ENCODE measurements at regions not wholly inside any gene's neighbourhood (a gene's known extent, or its start where the extent isn't known, plus 50 kb on each side); places are given as distances from the start of the nearest gene placed in this dataset.

DNA sequence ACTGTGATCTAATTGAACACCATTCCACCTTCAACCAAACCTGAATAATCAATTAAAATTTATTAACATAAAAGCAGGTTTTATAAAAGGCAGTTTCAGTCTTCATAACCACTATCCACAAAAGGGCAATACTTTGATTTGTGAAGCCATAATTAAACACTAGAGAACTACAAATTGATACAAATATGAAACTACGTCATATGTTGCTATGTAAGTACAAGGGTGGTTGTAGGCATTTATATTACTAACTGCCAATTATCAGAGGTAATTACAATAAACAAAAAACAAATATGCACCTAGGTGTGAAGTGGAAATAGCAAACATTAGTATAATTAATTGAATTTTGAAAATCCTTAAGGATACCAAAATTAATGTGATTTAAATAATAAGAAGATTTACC, 368.5 kb upstream of the PCDH15 start:
- Histone ChIP-seq H3K79me2 (ENCODE audit: control insufficient read depth in 1 of 2, insufficient read depth in 2 of 2, low read length in 2 of 2) (no peaks in the 10 kb centered on the region), H4K91ac (replicated peaks; ENCODE audit: insufficient read length, low read length) (no peak overlapping the region), H3K27ac (ENCODE audit: low read depth, low read length) (no peak overlapping the region), H2BK5ac (ENCODE audit: low read depth, low read length) (no peak overlapping the region), H2BK20ac (ENCODE audit: low read length) (no peak overlapping the region), H3K27me3 (replicated peaks in 1 of 4; ENCODE audit: control insufficient read depth in 3 of 4, extremely low read depth in 1 of 4, insufficient read depth in 3 of 4, low read length in 3 of 4) (no peaks in the 10 kb centered on the region), H3K4me2 (ENCODE audit: insufficient read depth in 1 of 2, low read depth in 2 of 2, low read length in 2 of 2) (no peak overlapping the region), H3K9ac (replicated peaks in 1 of 4; ENCODE audit: extremely low read depth in 1 of 4, low read depth in 3 of 4, low read length in 3 of 4) (no peak overlapping the region), H2BK120ac (replicated peaks; ENCODE audit: low read depth, low read length) (no peak overlapping the region), H2AFZ (ENCODE audit: low read length) (no peak overlapping the region), H3K4me3 (ENCODE audit: extremely low read depth in 1 of 4, insufficient read depth in 2 of 4, low read depth in 3 of 4, low read length in 4 of 4) (no peak overlapping the region), H4K20me1 (replicated peaks in 1 of 2; ENCODE audit: control insufficient read depth in 1 of 2, insufficient read depth in 2 of 2, low read length in 2 of 2) (no peaks in the 10 kb centered on the region), H4K5ac (ENCODE audit: insufficient read length, low read depth, low read length) (no peak overlapping the region), H3K56ac (replicated peaks; ENCODE audit: insufficient read length, low read depth, low read length) (no peak overlapping the region), H3K23me2 (ENCODE audit: low read depth, low read length) (no peaks in the 10 kb centered on the region), H3K18ac (ENCODE audit: extremely low read depth, low read length) (no peak overlapping the region), H3K36me3 (ENCODE audit: control insufficient read depth in 2 of 4, insufficient read depth in 4 of 4, low read length in 3 of 4) (no peaks in the 10 kb centered on the region), H3K79me1 (ENCODE audit: low read depth, low read length) (no peaks in the 10 kb centered on the region), H2BK12ac (ENCODE audit: low read depth, low read length) (no peak overlapping the region), H3K9me3 (ENCODE audit: insufficient read depth in 2 of 2, low read depth in 1 of 2, low read length in 1 of 2) (no peaks in the 10 kb centered on the region), H4K8ac (ENCODE audit: extremely low read depth, insufficient read depth, low read length) (no peak overlapping the region), H2BK15ac (ENCODE audit: low read length) (no peak overlapping the region), H3K4ac (replicated peaks; ENCODE audit: insufficient read length, low read depth, low read length) (no peak overlapping the region), H3K4me1 (replicated peaks in 1 of 4; ENCODE audit: control insufficient read depth in 3 of 4, insufficient read depth in 4 of 4, low read length in 3 of 4) (peaks cover 0 to 3% (median 0%) of the 10 kb centered on the region in 4 experiments; a peak in 1 of 7 replicates), H3K14ac (ENCODE audit: insufficient read length) (no peak overlapping the region), H2AK5ac (ENCODE audit: low read depth, low read length) (no peak overlapping the region), H3K23ac (ENCODE audit: insufficient read length) (no peak overlapping the region)
- no peak for DNase-seq (ENCODE audit: low read depth in 1 of 2, low spot score in 2 of 2)
- WGBS, 2 experiments (ENCODE audit: extremely low coverage in 1 of 2, insufficient coverage in 1 of 2, insufficient read length in 1 of 2, insufficient replicate concordance in 2 of 2, low coverage in 1 of 2, low lambda C conversion rate in 2 of 2, missing lambda C conversion rate in 1 of 2): 96% methylated on average over 1 of the region's 1 CpG; no CpG with 5 or more reads in 1 of the 2 experiments
- ChIA-PET POLR2A (ENCODE audit: partially characterized antibody) (no interaction called here), CTCF (ENCODE audit: partially characterized antibody) (no interaction called here)
- no peak for FAIRE-seq
- no peak for TF ChIP-seq SRF (IDR thresholded peaks at IDR 0.05; ENCODE audit: low read depth, low read length)
- TF ChIP-seq SP2 (IDR thresholded peaks at IDR 0.05; ENCODE audit: low read length): no peak
- no peak for TF ChIP-seq SIN3A (conservative IDR thresholded peaks at IDR 0.05 in 1 of 2, IDR thresholded peaks at IDR 0.05 in 1 of 2; ENCODE audit: low read depth in 1 of 2, low read length in 2 of 2)
- no peak for TF ChIP-seq ASH2L (IDR thresholded peaks at IDR 0.05; ENCODE audit: low read length)
- TF ChIP-seq POLR2A (IDR thresholded peaks at IDR 0.05; ENCODE audit: control extremely low read depth in 1 of 2, low read depth in 2 of 2, low read length in 2 of 2): no peak
- no peak for TF ChIP-seq POU5F1 (IDR thresholded peaks at IDR 0.05; ENCODE audit: low read depth, low read length)
- TF ChIP-seq, protein P1, sequence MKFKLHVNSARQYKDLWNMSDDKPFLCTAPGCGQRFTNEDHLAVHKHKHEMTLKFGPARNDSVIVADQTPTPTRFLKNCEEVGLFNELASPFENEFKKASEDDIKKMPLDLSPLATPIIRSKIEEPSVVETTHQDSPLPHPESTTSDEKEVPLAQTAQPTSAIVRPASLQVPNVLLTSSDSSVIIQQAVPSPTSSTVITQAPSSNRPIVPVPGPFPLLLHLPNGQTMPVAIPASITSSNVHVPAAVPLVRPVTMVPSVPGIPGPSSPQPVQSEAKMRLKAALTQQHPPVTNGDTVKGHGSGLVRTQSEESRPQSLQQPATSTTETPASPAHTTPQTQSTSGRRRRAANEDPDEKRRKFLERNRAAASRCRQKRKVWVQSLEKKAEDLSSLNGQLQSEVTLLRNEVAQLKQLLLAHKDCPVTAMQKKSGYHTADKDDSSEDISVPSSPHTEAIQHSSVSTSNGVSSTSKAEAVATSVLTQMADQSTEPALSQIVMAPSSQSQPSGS (IDR thresholded peaks at IDR 0.05; ENCODE audit: low read length): no peak
- no peak for TF ChIP-seq TAF1 (IDR thresholded peaks at IDR 0.05; ENCODE audit: low read depth, low read length)
- no peak for TF ChIP-seq ZNF274 (IDR thresholded peaks at IDR 0.05; ENCODE audit: borderline replicate concordance, extremely low read depth, low read length)
- TF ChIP-seq TEAD4 (IDR thresholded peaks at IDR 0.05; ENCODE audit: low read depth, low read length): no peak
- TF ChIP-seq RAD21 (IDR thresholded peaks at IDR 0.05 in 1 of 2, conservative IDR thresholded peaks at IDR 0.05 in 1 of 2; ENCODE audit: low read depth in 2 of 2, low read length in 2 of 2): no peak

Data from H1 (cell line).